Upper lobe of right lung (tissue), 1 donor: ENCODE measurements at regions not wholly inside any gene's neighbourhood (a gene's known extent, or its start where the extent isn't known, plus 50 kb on each side); places are given as distances from the start of the nearest gene placed in this dataset.
"Not testable (repeated sequence)": the region's sequence is repeated elsewhere in the genome, so short reads cannot be mapped to it uniquely, and the experiment has no call there.

ENCODE experiments used
- ATAC-seq: fragments of 200-7000 bp; cut with Tn5 transposase; one replicate; pipeline ENCODE4 v1.9.1; 2020; ENCODE audit warnings: mild to moderate bottlenecking, moderate library complexity
- DNase-seq: peaks from one replicate; pipeline ENCODE4 v3.0.0-alpha.2; 2020
- H3K27ac ChIP-seq: fragments of 200-600 bp; one replicate; pipeline ENCODE4 v1.8.0; 2022
- H3K27me3 ChIP-seq: fragments of 200-600 bp; one replicate; pipeline ENCODE4 v1.8.0; 2022; ENCODE audit warnings: mild to moderate bottlenecking
- H3K36me3 ChIP-seq: fragments of 200-600 bp; one replicate; pipeline ENCODE4 v1.8.0; 2022
- H3K4me1 ChIP-seq: fragments of 200-600 bp; one replicate; pipeline ENCODE4 v1.8.0; 2022
- H3K4me3 ChIP-seq: fragments of 200-600 bp; one replicate; pipeline ENCODE4 v1.8.0; 2022; ENCODE audit warnings: mild to moderate bottlenecking
- H3K9me3 ChIP-seq: fragments of 200-600 bp; one replicate; pipeline ENCODE4 v1.8.0; 2022
- CTCF ChIP-seq: fragments of 200-600 bp; IDR thresholded peaks from one replicate; pipeline ENCODE4 v1.8.0; 2022; ENCODE audit warnings: antibody characterized with exemption
- intact Hi-C: fragments of 100-400 bp; cut with DNase I; formaldehyde crosslinking; loops from one replicate; pipeline ENCODE4 v1.11.0; 2022
- donor health status: DM: no; HTN: yes; CAD: no; lungs with severe emphysema.

GRCh38 chr7:148503900-148504487 is 86.6 kb upstream of the C7orf33 start:
- DNase-seq, result no peak
- intact Hi-C loops, result no loop called here
- TF ChIP-seq CTCF, result peak; percentile 78

GRCh38 chr7:148505645-148506375 is 84.8 kb upstream of the C7orf33 start:
- no peaks in the 10 kb centered on the region for H3K36me3 ChIP-seq
- no peaks in the 10 kb centered on the region for H3K9me3 ChIP-seq
- H3K27ac ChIP-seq, result no peak overlapping the region
- no peak for TF ChIP-seq CTCF
- H3K27me3 ChIP-seq, result peaks cover 8% of the 10 kb centered on the region
- intact Hi-C loops, result no loop called here
- ATAC-seq, result no peak
- no peak for DNase-seq
- no peaks in the 10 kb centered on the region for H3K4me1 ChIP-seq
- H3K4me3 ChIP-seq, result no peak overlapping the region

More at GRCh38 chr7:148503900-148504487, 86.6 kb upstream of the C7orf33 start:
- ATAC-seq, result no peak
- H3K4me1 ChIP-seq, result no peaks in the 10 kb centered on the region
- H3K36me3 ChIP-seq, result no peaks in the 10 kb centered on the region
- no peaks in the 10 kb centered on the region for H3K9me3 ChIP-seq
- no peak overlapping the region for H3K4me3 ChIP-seq
- no peak overlapping the region for H3K27ac ChIP-seq
- H3K27me3 ChIP-seq, result peaks cover 21% of the 10 kb centered on the region

- H3K36me3 ChIP-seq, H3K4me3 ChIP-seq, H3K27me3 ChIP-seq, H3K9me3 ChIP-seq, ATAC-seq, intact Hi-C loops, H3K27ac ChIP-seq, DNase-seq, H3K4me1 ChIP-seq: not testable (repeated sequence)
Observed at GRCh38 chr7:148507064-148507573, 83.4 kb upstream of the C7orf33 start.

- Histone ChIP-seq H3K9me3 (no peaks in the 10 kb centered on the region), H3K27ac (no peak overlapping the region), H3K4me1 (no peaks in the 10 kb centered on the region), H3K36me3 (no peaks in the 10 kb centered on the region), H3K27me3 (peaks cover 6% of the 10 kb centered on the region), H3K4me3 (no peak overlapping the region)
- ATAC-seq (no peak), DNase-seq (no peak)
- no peak for TF ChIP-seq CTCF
- intact Hi-C loops, result no loop called here
Observed at GRCh38 chr7:148507787-148508186, 82.8 kb upstream of the C7orf33 start.

- Histone ChIP-seq H3K27ac (no peak overlapping the region), H3K27me3 (peaks cover 4% of the 10 kb centered on the region), H3K36me3 (no peaks in the 10 kb centered on the region), H3K4me3 (no peak overlapping the region), H3K9me3 (no peaks in the 10 kb centered on the region), H3K4me1 (no peaks in the 10 kb centered on the region)
- intact Hi-C loops, result no loop called here
- ATAC-seq (no peak), DNase-seq (no peak)
- no peak for TF ChIP-seq CTCF
Observed at GRCh38 chr7:148514236-148514635, 76.3 kb upstream of the C7orf33 start.

- Histone ChIP-seq H3K27ac (no peak overlapping the region), H3K4me3 (no peak overlapping the region), H3K36me3 (no peaks in the 10 kb centered on the region), H3K4me1 (no peaks in the 10 kb centered on the region), H3K27me3 (peaks cover 4% of the 10 kb centered on the region), H3K9me3 (no peaks in the 10 kb centered on the region)
- intact Hi-C loops, result no loop called here
- ATAC-seq (no peak), DNase-seq (no peak)
- TF ChIP-seq CTCF, result no peak
Observed at GRCh38 chr7:148515237-148515636, 75.3 kb upstream of the C7orf33 start.
